ENCODE measurements at regions not wholly inside any gene's neighbourhood (a gene's known extent, or its start where the extent isn't known, plus 50 kb on each side); places are given as distances from the start of the nearest gene placed in this dataset.

GRCh38 chr17:31653691-31654090 is 205.4 kb downstream of the COPRS start:
- no peak for TF ChIP-seq POLR2A (IDR thresholded peaks at IDR 0.05; ENCODE audit: control extremely low read depth in 1 of 2, low read depth in 2 of 2, low read length in 2 of 2)
- TF ChIP-seq TAF7 (optimal IDR thresholded peaks at IDR 0.05; ENCODE audit: borderline replicate concordance, low read depth, low read length) = no peak
- TF ChIP-seq JUND (IDR thresholded peaks at IDR 0.05; ENCODE audit: low read length) = no peak
- TF ChIP-seq, protein P1, sequence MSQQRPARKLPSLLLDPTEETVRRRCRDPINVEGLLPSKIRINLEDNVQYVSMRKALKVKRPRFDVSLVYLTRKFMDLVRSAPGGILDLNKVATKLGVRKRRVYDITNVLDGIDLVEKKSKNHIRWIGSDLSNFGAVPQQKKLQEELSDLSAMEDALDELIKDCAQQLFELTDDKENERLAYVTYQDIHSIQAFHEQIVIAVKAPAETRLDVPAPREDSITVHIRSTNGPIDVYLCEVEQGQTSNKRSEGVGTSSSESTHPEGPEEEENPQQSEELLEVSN (IDR thresholded peaks at IDR 0.05) = no peak
- no peak for TF ChIP-seq CTCF (IDR thresholded peaks at IDR 0.05; ENCODE audit: control extremely low read depth in 1 of 3, insufficient read depth in 1 of 3, low read depth in 1 of 3, low read length in 3 of 3)
- TF ChIP-seq, protein P2, sequence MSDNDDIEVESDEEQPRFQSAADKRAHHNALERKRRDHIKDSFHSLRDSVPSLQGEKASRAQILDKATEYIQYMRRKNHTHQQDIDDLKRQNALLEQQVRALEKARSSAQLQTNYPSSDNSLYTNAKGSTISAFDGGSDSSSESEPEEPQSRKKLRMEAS (IDR thresholded peaks at IDR 0.05) = no peak
- no peak for TF ChIP-seq SP2 (IDR thresholded peaks at IDR 0.05; ENCODE audit: low read length)
- TF ChIP-seq TCF12 (IDR thresholded peaks at IDR 0.05; ENCODE audit: low read depth, low read length) = no peak
- TF ChIP-seq EGR1 (IDR thresholded peaks at IDR 0.05; ENCODE audit: borderline replicate concordance, low read depth, low read length) = no peak
- no peak for TF ChIP-seq EZH2 (IDR thresholded peaks at IDR 0.05; ENCODE audit: low read depth, low read length, severe bottlenecking)
- no peak for TF ChIP-seq CEBPB (IDR thresholded peaks at IDR 0.05; ENCODE audit: low read depth, low read length)
- TF ChIP-seq ZNF274 (IDR thresholded peaks at IDR 0.05; ENCODE audit: borderline replicate concordance, extremely low read depth, low read length) = no peak

Measured in H1 (cell line).